ENCODE measurements at regions not wholly inside any gene's neighbourhood (a gene's known extent, or its start where the extent isn't known, plus 50 kb on each side); places are given as distances from the start of the nearest gene placed in this dataset.

GRCh38 chr6:6912817-6913744 lies 194.7 kb upstream of the RREB1 start:
- TF ChIP-seq CTCF (IDR thresholded peaks at IDR 0.05) (no peak), POLR2A (IDR thresholded peaks at IDR 0.05) (no peak), EP300 (IDR thresholded peaks at IDR 0.05) (no peak)
